NCI-H2171 (cell line): ENCODE measurements at regions not wholly inside any gene's neighbourhood (a gene's known extent, or its start where the extent isn't known, plus 50 kb on each side); places are given as distances from the start of the nearest gene placed in this dataset.

Experiments used
- DNase-seq: peaks from one replicate; lab custom pipeline; 2025; lab: John Stamatoyannopoulos, UW

- no peak for DNase-seq
Measured at GRCh38 chr6:15993716-15994228, 135.1 kb upstream of the MYLIP start.

- DNase-seq = no peak
Measured at GRCh38 chr6:15990179-15990578, 138.7 kb upstream of the MYLIP start.

GRCh38 chr6:15989397-15989796, 139.5 kb upstream of the MYLIP start:
- DNase-seq = no peak

- DNase-seq = no peak
Measured at GRCh38 chr6:15987569-15987968, 141.3 kb upstream of the MYLIP start.

- DNase-seq = no peak
Measured at GRCh38 chr6:15986027-15986629, 142.8 kb upstream of the MYLIP start.

GRCh38 chr6:15985379-15985959, 143.4 kb upstream of the MYLIP start:
- no peak for DNase-seq

- DNase-seq = no peak
Measured at GRCh38 chr6:15981956-15982355, 146.9 kb upstream of the MYLIP start.

GRCh38 chr6:15980801-15981200, 148.1 kb upstream of the MYLIP start:
- DNase-seq = no peak

GRCh38 chr6:15978426-15978825, 150.5 kb upstream of the MYLIP start:
- DNase-seq = no peak

- DNase-seq = no peak
Measured at GRCh38 chr6:15977050-15977449, 151.8 kb upstream of the MYLIP start.

GRCh38 chr6:15974817-15975216, 154.1 kb upstream of the MYLIP start:
- DNase-seq = no peak

- no peak for DNase-seq
Measured at GRCh38 chr6:15970517-15970916, 158.4 kb upstream of the MYLIP start.

- DNase-seq = no peak
Measured at GRCh38 chr6:15969236-15969778, 159.6 kb upstream of the MYLIP start.

- DNase-seq = no peak
Measured at GRCh38 chr6:15968519-15968918, 160.4 kb upstream of the MYLIP start.

GRCh38 chr6:15966000-15966520, 162.8 kb upstream of the MYLIP start:
- DNase-seq = no peak

- no peak for DNase-seq
Measured at GRCh38 chr6:15962449-15962764, 166.5 kb upstream of the MYLIP start.

GRCh38 chr6:15961635-15962448, 167.0 kb upstream of the MYLIP start:
- no peak for DNase-seq

- no peak for DNase-seq
Measured at GRCh38 chr6:15960740-15961634, 167.9 kb upstream of the MYLIP start.

- no peak for DNase-seq
Measured at GRCh38 chr6:15957655-15958169, 171.2 kb upstream of the MYLIP start.

GRCh38 chr6:15956205-15957106, 172.4 kb upstream of the MYLIP start:
- DNase-seq = no peak
